Panc1 (cell line): ENCODE measurements at regions not wholly inside any gene's neighbourhood (a gene's known extent, or its start where the extent isn't known, plus 50 kb on each side); places are given as distances from the start of the nearest gene placed in this dataset.

Source experiments
- ATAC-seq: fragments of 200-7000 bp; cut with Tn5 transposase; 2 replicates; pipeline ENCODE4 v1.9.1; 2020; ENCODE audit warnings: mild to moderate bottlenecking, moderate library complexity
- BruUV-seq: library from RNA; stranded (reverse); fragments of 400-500 nt; replicated peaks from 2 replicates; lab custom pipeline; 2021; lab: Mats Ljungman, UMichigan
- CTCF ChIA-PET: fragments of 300-600 bp; sonication (Branson Sonifier 250); formaldehyde crosslinking; loops from one replicate; lab custom pipeline; 2022; ENCODE audit warnings: antibody characterized with exemption; lab: Charles Lee
- POLR2A ChIA-PET: fragments of 300-600 bp; sonication (Branson Sonifier 250); formaldehyde crosslinking; loops from one replicate; lab custom pipeline; 2022; ENCODE audit warnings: antibody characterized with exemption; lab: Charles Lee
- DNase-seq: peaks from one replicate; pipeline ENCODE4 v3.0.0-alpha.2; 2010; ENCODE audit warnings: low read depth, low spot score
- H3K27ac ChIP-seq: 2 replicates; pipeline ENCODE4 v1.5.1; 2011; ENCODE audit warnings: mild to moderate bottlenecking, low read length, inconsistent platforms
- H3K27me3 ChIP-seq: fragments of 200-500 bp; sonication (Bioruptor generic); 2 replicates; pipeline ENCODE4 v1.6.0; 2014; ENCODE audit warnings: low read length, inconsistent platforms; ENCODE audit not compliant: control insufficient read depth, insufficient read depth
- H3K36me3 ChIP-seq: fragments of 200-500 bp; sonication (Bioruptor generic); 2 replicates; pipeline ENCODE4 v1.5.1; 2014; ENCODE audit warnings: inconsistent platforms, mild to moderate bottlenecking, low read length, moderate library complexity; ENCODE audit not compliant: control insufficient read depth, insufficient read depth
- H3K4me1 ChIP-seq: 2 replicates; pipeline ENCODE4 v1.5.1; 2011; ENCODE audit warnings: inconsistent platforms, mild to moderate bottlenecking, low read length, moderate library complexity; ENCODE audit not compliant: control insufficient read depth, insufficient read depth
- H3K4me3 ChIP-seq, 2 experiments: 2 replicates each; pipeline ENCODE4 v1.5.1; 2011 to 2012; ENCODE audit warnings: low read depth in 2 of 2, low read length in 2 of 2, mild to moderate bottlenecking in 2 of 2, inconsistent platforms in 1 of 2, moderate library complexity in 1 of 2
- H3K9me3 ChIP-seq: fragments of 200-500 bp; sonication (Bioruptor generic); 2 replicates; pipeline ENCODE4 v1.5.1; 2014; ENCODE audit warnings: low read depth, mild to moderate bottlenecking, inconsistent platforms, low read length, moderate library complexity; ENCODE audit not compliant: control insufficient read depth, insufficient read depth
- CTCF ChIP-seq: fragments of 450-650 bp; IDR thresholded peaks from 2 replicates; pipeline ENCODE4 v1.5.1; 2017; ENCODE audit warnings: mild to moderate bottlenecking
- POLR2AphosphoS5 ChIP-seq: IDR thresholded peaks from 2 replicates; pipeline ENCODE4 v1.6.1; 2012; ENCODE audit warnings: mild to moderate bottlenecking, low read depth, low read length, moderate library complexity
- REST ChIP-seq, 2 experiments: IDR thresholded peaks; 2 replicates each; pipeline ENCODE4 v1.6.1; 2011 to 2012; ENCODE audit warnings: low read depth in 2 of 2, control low read depth in 1 of 2, low read length in 1 of 2, mild to moderate bottlenecking in 1 of 2, moderate library complexity in 1 of 2; ENCODE audit not compliant: insufficient read depth in 1 of 2
- SIN3A ChIP-seq: IDR thresholded peaks from 2 replicates; pipeline ENCODE4 v1.6.1; 2012; ENCODE audit warnings: low read depth, mild to moderate bottlenecking, low read length, moderate library complexity, borderline replicate concordance; ENCODE audit not compliant: insufficient read depth
- TCF7L2 ChIP-seq: IDR thresholded peaks from 2 replicates; pipeline ENCODE4 v1.6.1; 2011; ENCODE audit warnings: mild to moderate bottlenecking, low read depth, low read length, inconsistent platforms
- in situ Hi-C: cut with HindIII; loops from 2 replicates; pipeline ENCODE4 v1.10.0; 2016; ENCODE audit warnings: low sequenced_read_pairs, low pct_unique_long_range_greater_than_20kb
- intact Hi-C: fragments of 100-400 bp; cut with micrococcal nuclease; formaldehyde crosslinking; loops from one replicate; pipeline ENCODE4 v1.10.0; 2022; ENCODE audit not compliant: unreplicated experiment

DNA sequence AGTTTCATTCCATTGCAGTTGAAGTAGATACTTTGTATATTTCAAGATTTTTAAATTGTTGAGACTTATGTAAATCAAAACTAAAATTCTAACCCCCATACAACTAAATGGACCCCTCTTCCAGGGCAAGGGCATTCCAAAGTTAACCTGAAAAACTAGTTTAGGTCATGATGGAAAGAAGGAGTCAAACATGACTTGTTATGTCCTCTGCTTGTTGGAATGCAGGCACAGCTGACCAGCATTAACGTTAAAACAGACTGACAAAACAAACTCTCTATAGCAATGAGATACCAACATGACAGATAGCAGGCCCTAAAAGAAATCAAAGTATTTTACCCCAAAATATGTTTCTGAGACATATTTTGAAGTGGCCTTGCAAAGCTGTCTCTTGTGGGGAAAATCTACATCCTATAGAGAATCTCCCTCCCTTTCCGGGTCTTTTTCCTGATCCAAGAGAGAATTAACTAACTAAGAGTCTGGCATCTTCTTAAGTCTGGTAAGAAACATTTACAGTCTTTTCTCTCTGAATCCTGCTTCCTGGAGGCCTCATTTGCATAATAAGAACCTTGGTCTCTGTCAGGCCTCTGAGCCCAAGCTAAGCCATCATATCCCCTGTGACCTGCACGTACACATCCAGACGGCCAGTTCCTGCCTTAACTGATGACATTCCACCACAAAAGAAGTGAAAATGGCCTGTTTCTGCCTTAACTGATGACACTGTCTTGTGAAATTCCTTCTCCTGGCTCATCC, 124.3 kb upstream of the ATXN1 start:
- no TSS peak for BruUV-seq
- H3K9me3 ChIP-seq = no peaks in the 10 kb centered on the region
- no peaks in the 10 kb centered on the region for H3K4me1 ChIP-seq
- H3K36me3 ChIP-seq = no peaks in the 10 kb centered on the region
- peaks cover 7% of the 10 kb centered on the region; the same call in 1 of the 2 replicates for H3K27me3 ChIP-seq
- POLR2A ChIA-PET = no interaction called here
- in situ Hi-C loops = no loop called here
- no peak overlapping the region for H3K4me3 ChIP-seq
- DNase-seq (no peak), ATAC-seq (no peak)
- intact Hi-C loops = no loop called here
- CTCF ChIA-PET = interaction anchor here (0.5 kb wide), 1 partner anchor 1206 kb away, joined by 5 read pairs; no protein-coding TSS in a partner anchor
- no peak for TF ChIP-seq POLR2AphosphoS5
- no peak for TF ChIP-seq TCF7L2
- no peak for TF ChIP-seq REST (IDR thresholded peaks at IDR 0.05; ENCODE audit: insufficient read depth in 1 of 2, low read depth in 2 of 2, low read length in 1 of 2)
- no peak overlapping the region for H3K27ac ChIP-seq

- no peak for ATAC-seq
- Histone ChIP-seq H3K4me3 (no peak overlapping the region), H3K36me3 (no peaks in the 10 kb centered on the region), H3K27ac (no peak overlapping the region), H3K9me3 (no peaks in the 10 kb centered on the region), H3K4me1 (no peaks in the 10 kb centered on the region), H3K27me3 (peaks cover 7% of the 10 kb centered on the region; the same call in 1 of the 2 replicates)
- TF ChIP-seq CTCF (no peak), SIN3A (no peak), REST (IDR thresholded peaks at IDR 0.05; ENCODE audit: insufficient read depth in 1 of 2, low read depth in 2 of 2, low read length in 1 of 2) (no peak), POLR2AphosphoS5 (no peak), TCF7L2 (no peak)
- intact Hi-C loops = no loop called here
- no peak for DNase-seq
- in situ Hi-C loops = no loop called here
- ChIA-PET CTCF (no interaction called here), POLR2A (no interaction called here)
- no TSS peak for BruUV-seq
These were observed 123.3 kb upstream of the ATXN1 start for GRCh38 chr6:16884526-16884925.
